Stimulated activated CD4-positive, alpha-beta T cell treated with anti-CD3 and anti-CD28 coated beads, TNF-alpha, amount 100 ng/mL, for 48 hours (primary cell): ENCODE measurements at regions not wholly inside any gene's neighbourhood (a gene's known extent, or its start where the extent isn't known, plus 50 kb on each side); places are given as distances from the start of the nearest gene placed in this dataset.
"Not testable (repeated sequence)": the region's sequence is repeated elsewhere in the genome, so short reads cannot be mapped to it uniquely, and the experiment has no call there.

Experiments used
- DNase-seq, 3 donors: peaks; one replicate each; pipeline ENCODE4 v3.0.0-alpha.2; 2020; ENCODE audit warnings: low read depth in 3 of 3

GRCh38 chr11:87465716-87466115 is 428.0 kb downstream of the TMEM135 start:
- no peak for DNase-seq

- no peak for DNase-seq
Observed at GRCh38 chr11:87463486-87464102, 425.9 kb downstream of the TMEM135 start.

- no peak for DNase-seq
Observed at GRCh38 chr11:87462171-87462570, 424.4 kb downstream of the TMEM135 start.

- no peak for DNase-seq
Observed at GRCh38 chr11:87460842-87461637, 423.3 kb downstream of the TMEM135 start.

GRCh38 chr11:87460279-87460678 is 422.5 kb downstream of the TMEM135 start:
- no peak for DNase-seq

GRCh38 chr11:87459351-87459750 is 421.6 kb downstream of the TMEM135 start:
- DNase-seq: no peak

GRCh38 chr11:87456499-87456898 is 418.8 kb downstream of the TMEM135 start:
- DNase-seq: no peak

GRCh38 chr11:87455180-87455579 is 417.4 kb downstream of the TMEM135 start:
- DNase-seq: no peak

GRCh38 chr11:87454241-87454640 is 416.5 kb downstream of the TMEM135 start:
- no peak for DNase-seq

- DNase-seq: no peak
Observed at GRCh38 chr11:87453531-87454089, 415.9 kb downstream of the TMEM135 start.

- not testable (repeated sequence) for DNase-seq
Observed at GRCh38 chr11:87452025-87452424, 414.3 kb downstream of the TMEM135 start.

GRCh38 chr11:87451395-87451794 is 413.7 kb downstream of the TMEM135 start:
- DNase-seq: no peak

- no peak for DNase-seq
Observed at GRCh38 chr11:87447606-87448005, 409.9 kb downstream of the TMEM135 start.

GRCh38 chr11:87444993-87445392 is 407.3 kb downstream of the TMEM135 start:
- no peak for DNase-seq

GRCh38 chr11:87443707-87444106 is 406.0 kb downstream of the TMEM135 start:
- no peak for DNase-seq

GRCh38 chr11:87440076-87440770 is 402.5 kb downstream of the TMEM135 start:
- no peak for DNase-seq

GRCh38 chr11:87438416-87438815 is 400.7 kb downstream of the TMEM135 start:
- DNase-seq: no peak

GRCh38 chr11:87437844-87438223 is 400.1 kb downstream of the TMEM135 start:
- DNase-seq: no peak

- DNase-seq: no peak
Observed at GRCh38 chr11:87437133-87437843, 399.6 kb downstream of the TMEM135 start.

- no peak for DNase-seq
Observed at GRCh38 chr11:87432022-87432421, 394.3 kb downstream of the TMEM135 start.

- no peak for DNase-seq
Observed at GRCh38 chr11:87431392-87431791, 393.7 kb downstream of the TMEM135 start.

- no peak for DNase-seq
Observed at GRCh38 chr11:87430821-87431220, 393.1 kb downstream of the TMEM135 start.
